ENCODE measurements at regions not wholly inside any gene's neighbourhood (a gene's known extent, or its start where the extent isn't known, plus 50 kb on each side); places are given as distances from the start of the nearest gene placed in this dataset.

DNA sequence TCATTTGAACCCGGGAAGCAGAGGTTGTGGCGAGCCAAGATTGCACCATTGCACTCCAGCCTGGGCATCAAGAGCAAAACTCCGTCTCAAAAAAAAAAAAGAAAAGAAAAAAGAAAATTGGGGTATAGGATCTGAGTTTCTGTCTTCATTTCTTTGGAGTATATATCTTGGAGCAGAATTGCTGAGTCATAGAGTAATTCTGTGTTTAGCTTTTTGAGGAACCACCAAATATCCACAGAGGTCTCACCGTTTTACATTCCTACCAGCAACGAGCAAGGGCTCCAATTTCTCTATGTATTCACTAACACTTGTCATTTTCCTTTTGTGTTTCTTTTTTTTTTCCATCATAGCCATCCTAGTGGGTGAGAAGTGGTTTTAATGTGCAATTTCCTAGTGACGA is 87.6 kb upstream of the TEX51 start:
- no peaks in the 10 kb centered on the region for H3K4me1 Mint-ChIP-seq
- no peak overlapping the region for H3K4me3 Mint-ChIP-seq

DNA sequence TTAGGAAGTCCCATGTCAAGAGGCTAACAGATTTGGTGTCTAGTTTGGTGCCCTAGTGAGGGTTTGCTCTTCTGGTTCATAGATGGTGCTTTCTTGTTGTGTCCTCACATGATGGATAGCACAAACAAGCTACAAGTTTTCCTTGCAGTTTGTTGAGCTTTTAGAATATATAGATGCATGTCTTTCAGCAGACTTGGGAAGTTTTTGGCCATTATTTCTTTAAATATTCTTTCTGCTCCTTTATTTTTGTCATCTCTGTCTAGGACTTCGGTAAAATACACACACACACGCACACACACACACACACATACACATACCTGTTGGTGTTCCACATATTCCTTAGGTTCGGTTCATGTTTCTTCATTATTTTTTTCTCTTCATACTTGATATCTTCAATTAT is 81.5 kb upstream of the TEX51 start:
- Histone ChIP-seq H3K9me3 (ENCODE audit: control insufficient read depth in 1 of 2, low read length in 2 of 2) (no peaks in the 10 kb centered on the region), H3K36me3 (ENCODE audit: insufficient read depth, low read length) (no peaks in the 10 kb centered on the region), H3K27ac (ENCODE audit: low read depth, low read length) (no peak overlapping the region), H3K27me3 (ENCODE audit: insufficient read depth, low read length) (no peaks in the 10 kb centered on the region), H3K4me1 (ENCODE audit: insufficient read depth, low read length) (no peaks in the 10 kb centered on the region), H3K4me3 (ENCODE audit: low read length in 2 of 2) (no peak overlapping the region)
- ChIA-PET POLR2A (ENCODE audit: partially characterized antibody) (no interaction called here), CTCF (ENCODE audit: partially characterized antibody) (no interaction called here)
- Mint-ChIP-seq H3K27ac (no peak overlapping the region), H3K9me3 (peaks cover 0 to 18% (median 5%) of the 10 kb centered on the region in 8 donors), H3K4me3 (no peak overlapping the region), H3K4me1 (no peaks in the 10 kb centered on the region), H3K36me3 (no peaks in the 10 kb centered on the region), H3K27me3 (peaks cover 12 to 14% of the 10 kb centered on the region in 2 donors)
- intact Hi-C loops (cut with micrococcal nuclease): no loop called here
- no peak for DNase-seq

More for the DNA sequence above, 87.6 kb upstream of the TEX51 start:
- no peak overlapping the region for H3K27ac ChIP-seq (ENCODE audit: low read depth, low read length)
- H3K4me3 ChIP-seq (ENCODE audit: low read length in 2 of 2): no peak overlapping the region
- H3K36me3 ChIP-seq (ENCODE audit: insufficient read depth, low read length): no peaks in the 10 kb centered on the region
- POLR2A ChIA-PET (ENCODE audit: partially characterized antibody): no interaction called here
- H3K4me1 ChIP-seq (ENCODE audit: insufficient read depth, low read length): no peaks in the 10 kb centered on the region
- no peak for DNase-seq
- intact Hi-C loops (cut with micrococcal nuclease): no loop called here
- no peaks in the 10 kb centered on the region for H3K36me3 Mint-ChIP-seq
- H3K27ac Mint-ChIP-seq: no peak overlapping the region
- peaks cover 0 to 6% (median 0%) of the 10 kb centered on the region in 8 donors for H3K9me3 Mint-ChIP-seq
- no peaks in the 10 kb centered on the region for H3K27me3 ChIP-seq (ENCODE audit: insufficient read depth, low read length)
- no peaks in the 10 kb centered on the region for H3K9me3 ChIP-seq (ENCODE audit: control insufficient read depth in 1 of 2, low read length in 2 of 2)
- peaks cover 6 to 7% of the 10 kb centered on the region in 2 donors for H3K27me3 Mint-ChIP-seq
- CTCF ChIA-PET (ENCODE audit: partially characterized antibody): no interaction called here

DNA sequence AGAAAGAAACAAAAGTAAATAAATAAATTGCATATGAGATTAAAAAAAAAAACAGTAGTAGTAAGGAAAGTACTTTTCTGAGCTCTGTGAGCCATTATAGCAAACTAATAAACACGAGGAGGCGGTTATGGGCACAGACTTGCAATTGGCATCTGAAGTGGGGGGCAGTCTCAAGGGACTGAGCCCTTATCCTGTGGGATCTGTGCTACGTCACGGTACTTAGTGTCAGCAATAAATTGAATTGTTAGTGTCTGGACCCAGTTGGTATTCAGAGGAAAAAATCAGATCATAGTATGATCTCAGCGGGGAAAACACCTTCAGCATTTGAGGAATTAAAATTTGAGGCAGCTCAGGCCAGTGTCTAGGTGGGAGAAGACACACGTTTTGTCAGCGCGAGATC is 76.6 kb upstream of the TEX51 start:
- Mint-ChIP-seq H3K27ac (no peak overlapping the region), H3K9me3 (peaks cover 0 to 12% (median 3%) of the 10 kb centered on the region in 8 donors), H3K4me3 (no peak overlapping the region), H3K4me1 (no peaks in the 10 kb centered on the region), H3K36me3 (no peaks in the 10 kb centered on the region), H3K27me3 (peaks cover 7 to 13% of the 10 kb centered on the region in 2 donors)
- no peaks in the 10 kb centered on the region for H3K9me3 ChIP-seq (ENCODE audit: control insufficient read depth in 1 of 2, low read length in 2 of 2)
- ChIA-PET CTCF (ENCODE audit: partially characterized antibody) (no interaction called here), POLR2A (ENCODE audit: partially characterized antibody) (no interaction called here)
- no peak overlapping the region for H3K4me3 ChIP-seq (ENCODE audit: low read length in 2 of 2)
- H3K4me1 ChIP-seq (ENCODE audit: insufficient read depth, low read length): no peaks in the 10 kb centered on the region
- no peaks in the 10 kb centered on the region for H3K27me3 ChIP-seq (ENCODE audit: insufficient read depth, low read length)
- H3K27ac ChIP-seq (ENCODE audit: low read depth, low read length): no peak overlapping the region
- no peak for DNase-seq
- intact Hi-C loops (cut with micrococcal nuclease): no loop called here
- H3K36me3 ChIP-seq (ENCODE audit: insufficient read depth, low read length): no peaks in the 10 kb centered on the region

DNA sequence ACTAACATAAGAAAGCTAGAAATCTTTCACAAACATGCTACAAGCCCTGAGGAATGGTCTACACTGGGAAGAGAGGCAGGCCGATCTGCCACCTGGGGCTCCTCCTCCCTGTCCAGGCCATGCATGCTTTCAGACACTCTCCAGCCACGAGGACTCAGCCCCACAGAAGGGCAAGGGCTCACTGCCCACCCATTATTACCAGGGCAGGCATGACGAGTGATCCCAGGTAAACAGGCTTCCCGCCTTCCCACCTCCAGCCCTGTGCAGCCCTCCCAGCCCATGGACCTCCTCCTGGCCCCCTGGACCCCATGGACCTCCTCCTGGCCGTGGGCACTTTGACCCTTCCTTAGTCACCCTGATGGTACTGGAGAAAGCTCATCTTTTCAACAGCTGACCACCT is 75.8 kb upstream of the TEX51 start:
- H3K36me3 ChIP-seq (ENCODE audit: insufficient read depth, low read length): no peaks in the 10 kb centered on the region
- Mint-ChIP-seq H3K27ac (no peak overlapping the region), H3K4me3 (no peak overlapping the region), H3K27me3 (peaks cover 5 to 11% of the 10 kb centered on the region in 2 donors), H3K4me1 (no peaks in the 10 kb centered on the region), H3K9me3 (peaks cover 0 to 6% (median 0%) of the 10 kb centered on the region in 8 donors), H3K36me3 (no peaks in the 10 kb centered on the region)
- H3K27ac ChIP-seq (ENCODE audit: low read depth, low read length): no peak overlapping the region
- H3K4me1 ChIP-seq (ENCODE audit: insufficient read depth, low read length): no peaks in the 10 kb centered on the region
- H3K4me3 ChIP-seq (ENCODE audit: low read length in 2 of 2): no peak overlapping the region
- DNase-seq: no peak
- H3K27me3 ChIP-seq (ENCODE audit: insufficient read depth, low read length): no peaks in the 10 kb centered on the region
- CTCF ChIA-PET (ENCODE audit: partially characterized antibody): no interaction called here
- intact Hi-C loops (cut with micrococcal nuclease): no loop called here
- H3K9me3 ChIP-seq (ENCODE audit: control insufficient read depth in 1 of 2, low read length in 2 of 2): no peaks in the 10 kb centered on the region
- POLR2A ChIA-PET (ENCODE audit: partially characterized antibody): no interaction called here

DNA sequence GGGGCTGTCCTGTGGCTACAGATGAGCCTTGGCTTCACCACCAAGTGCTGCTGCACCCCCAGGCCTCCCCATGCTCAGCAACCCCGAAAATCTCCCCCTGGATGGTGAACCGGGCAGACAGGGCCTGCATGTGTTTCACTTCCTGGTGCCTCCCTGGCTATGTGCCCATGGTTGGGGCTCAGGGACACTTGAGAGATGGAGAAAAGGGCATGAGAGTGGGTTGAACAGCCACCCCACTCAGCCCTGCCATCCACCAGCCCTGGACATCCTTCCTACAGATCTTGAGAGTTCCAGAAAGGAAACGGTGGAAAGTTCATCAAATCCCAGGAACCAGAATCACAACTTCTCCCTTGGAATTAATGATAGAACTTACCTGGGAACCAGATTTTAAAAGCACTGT is 74.7 kb upstream of the TEX51 start:
- CTCF ChIA-PET (ENCODE audit: partially characterized antibody): no interaction called here
- Mint-ChIP-seq H3K9me3 (peaks cover 0 to under 1% (median 0%) of the 10 kb centered on the region in 8 donors), H3K36me3 (no peaks in the 10 kb centered on the region), H3K4me3 (no peak overlapping the region), H3K27me3 (peaks cover 6 to 8% of the 10 kb centered on the region in 2 donors), H3K4me1 (no peaks in the 10 kb centered on the region), H3K27ac (no peak overlapping the region)
- POLR2A ChIA-PET (ENCODE audit: partially characterized antibody): no interaction called here
- Histone ChIP-seq H3K4me1 (ENCODE audit: insufficient read depth, low read length) (no peaks in the 10 kb centered on the region), H3K27ac (ENCODE audit: low read depth, low read length) (no peak overlapping the region), H3K4me3 (ENCODE audit: low read length in 2 of 2) (no peak overlapping the region), H3K9me3 (ENCODE audit: control insufficient read depth in 1 of 2, low read length in 2 of 2) (no peaks in the 10 kb centered on the region), H3K27me3 (ENCODE audit: insufficient read depth, low read length) (no peaks in the 10 kb centered on the region), H3K36me3 (ENCODE audit: insufficient read depth, low read length) (no peaks in the 10 kb centered on the region)
- intact Hi-C loops (cut with micrococcal nuclease): no loop called here
- no peak for DNase-seq

DNA sequence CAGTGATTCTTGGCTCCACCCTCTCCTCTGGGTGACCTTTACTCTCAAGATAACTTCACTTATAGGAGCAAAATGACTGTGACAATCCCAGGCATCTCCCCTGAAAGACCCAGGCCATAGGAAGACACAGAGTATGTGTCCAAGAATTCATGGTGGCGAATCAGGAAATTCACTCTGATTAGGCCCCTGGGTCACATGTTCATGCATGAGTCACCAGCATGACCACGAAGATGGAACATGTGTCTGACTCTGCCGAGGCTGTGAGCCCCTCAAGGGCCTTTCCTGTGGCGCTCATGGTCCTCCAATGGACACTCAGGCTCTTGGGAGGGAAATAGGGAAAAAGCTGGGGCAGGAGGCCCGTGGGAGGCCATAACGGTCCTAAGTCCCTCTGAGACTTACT is 74.0 kb upstream of the TEX51 start:
- Histone ChIP-seq H3K9me3 (ENCODE audit: control insufficient read depth in 1 of 2, low read length in 2 of 2) (no peaks in the 10 kb centered on the region), H3K27ac (ENCODE audit: low read depth, low read length) (no peak overlapping the region), H3K27me3 (ENCODE audit: insufficient read depth, low read length) (no peaks in the 10 kb centered on the region), H3K36me3 (ENCODE audit: insufficient read depth, low read length) (no peaks in the 10 kb centered on the region), H3K4me1 (ENCODE audit: insufficient read depth, low read length) (no peaks in the 10 kb centered on the region), H3K4me3 (ENCODE audit: low read length in 2 of 2) (no peak overlapping the region)
- H3K27me3 Mint-ChIP-seq: peaks cover 6 to 8% of the 10 kb centered on the region in 2 donors
- H3K4me3 Mint-ChIP-seq: no peak overlapping the region
- CTCF ChIA-PET (ENCODE audit: partially characterized antibody): no interaction called here
- no peaks in the 10 kb centered on the region for H3K4me1 Mint-ChIP-seq
- no peak overlapping the region for H3K27ac Mint-ChIP-seq
- POLR2A ChIA-PET (ENCODE audit: partially characterized antibody): no interaction called here
- H3K36me3 Mint-ChIP-seq: no peaks in the 10 kb centered on the region
- peaks cover 0 to 2% (median 0%) of the 10 kb centered on the region in 8 donors for H3K9me3 Mint-ChIP-seq
- DNase-seq: no peak
- intact Hi-C loops (cut with micrococcal nuclease): no loop called here

DNA sequence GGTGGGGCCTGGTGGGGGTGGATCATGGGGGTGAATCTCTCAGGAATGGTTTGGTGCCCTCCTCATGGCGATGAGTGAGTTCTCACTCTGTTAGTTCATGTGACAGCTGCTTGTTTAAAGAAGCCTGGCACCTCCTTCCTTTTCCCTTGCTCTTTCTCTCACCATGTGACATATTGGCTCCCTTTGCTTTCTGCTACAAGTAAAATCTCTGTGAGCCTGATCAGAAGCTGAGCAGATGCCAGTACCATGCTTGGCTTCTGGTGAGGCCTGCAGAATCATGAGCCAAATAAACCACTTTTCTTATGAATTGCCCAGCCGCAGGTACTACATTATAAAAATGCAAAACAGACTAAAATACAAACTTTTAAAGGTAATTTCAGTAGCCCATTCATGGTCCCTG is 73.4 kb upstream of the TEX51 start:
- H3K27ac ChIP-seq (ENCODE audit: low read depth, low read length): no peak overlapping the region
- POLR2A ChIA-PET (ENCODE audit: partially characterized antibody): no interaction called here
- no peaks in the 10 kb centered on the region for H3K4me1 ChIP-seq (ENCODE audit: insufficient read depth, low read length)
- H3K27me3 ChIP-seq (ENCODE audit: insufficient read depth, low read length): no peaks in the 10 kb centered on the region
- no peaks in the 10 kb centered on the region for H3K9me3 ChIP-seq (ENCODE audit: control insufficient read depth in 1 of 2, low read length in 2 of 2)
- CTCF ChIA-PET (ENCODE audit: partially characterized antibody): no interaction called here
- H3K4me3 ChIP-seq (ENCODE audit: low read length in 2 of 2): no peak overlapping the region
- H3K9me3 Mint-ChIP-seq: peaks cover 0 to 2% (median 0%) of the 10 kb centered on the region in 8 donors
- intact Hi-C loops (cut with micrococcal nuclease): no loop called here
- H3K36me3 Mint-ChIP-seq: no peaks in the 10 kb centered on the region
- H3K4me1 Mint-ChIP-seq: no peaks in the 10 kb centered on the region
- no peaks in the 10 kb centered on the region for H3K36me3 ChIP-seq (ENCODE audit: insufficient read depth, low read length)
- no peak for DNase-seq
- peaks cover 4 to 8% of the 10 kb centered on the region in 2 donors for H3K27me3 Mint-ChIP-seq
- H3K27ac Mint-ChIP-seq: no peak overlapping the region
- H3K4me3 Mint-ChIP-seq: no peak overlapping the region

DNA sequence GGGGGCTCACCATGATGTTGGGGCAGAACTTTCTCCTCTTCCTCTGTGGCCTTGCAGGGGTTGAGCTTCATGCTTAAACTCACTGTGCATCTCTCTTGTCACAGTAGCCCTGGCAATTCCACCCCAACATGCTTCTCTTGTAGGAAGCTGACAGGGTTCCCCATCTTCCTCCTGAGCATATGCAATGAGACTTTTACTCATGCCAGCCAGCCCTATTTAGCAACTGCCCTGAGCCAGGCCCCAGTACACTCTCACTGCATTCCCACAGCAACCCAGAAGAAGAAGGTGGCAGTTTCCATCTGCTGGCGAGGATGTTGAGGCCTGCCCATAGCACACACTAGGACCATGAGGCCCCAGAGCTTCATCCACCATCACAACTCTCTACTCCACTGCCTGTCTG is 72.2 kb upstream of the TEX51 start:
- H3K4me3 ChIP-seq (ENCODE audit: low read length in 2 of 2): no peak overlapping the region
- no peaks in the 10 kb centered on the region for H3K9me3 ChIP-seq (ENCODE audit: control insufficient read depth in 1 of 2, low read length in 2 of 2)
- no peak overlapping the region for H3K27ac Mint-ChIP-seq
- H3K4me1 ChIP-seq (ENCODE audit: insufficient read depth, low read length): no peaks in the 10 kb centered on the region
- H3K9me3 Mint-ChIP-seq: peaks cover 0 to 2% (median 0%) of the 10 kb centered on the region in 8 donors
- intact Hi-C loops (cut with micrococcal nuclease): no loop called here
- ChIA-PET POLR2A (ENCODE audit: partially characterized antibody) (no interaction called here), CTCF (ENCODE audit: partially characterized antibody) (no interaction called here)
- no peaks in the 10 kb centered on the region for H3K4me1 Mint-ChIP-seq
- H3K36me3 ChIP-seq (ENCODE audit: insufficient read depth, low read length): no peaks in the 10 kb centered on the region
- peaks cover 4 to 6% of the 10 kb centered on the region in 2 donors for H3K27me3 Mint-ChIP-seq
- no peak overlapping the region for H3K27ac ChIP-seq (ENCODE audit: low read depth, low read length)
- DNase-seq: no peak
- H3K27me3 ChIP-seq (ENCODE audit: insufficient read depth, low read length): no peaks in the 10 kb centered on the region
- H3K4me3 Mint-ChIP-seq: no peak overlapping the region
- H3K36me3 Mint-ChIP-seq: no peaks in the 10 kb centered on the region

Measured in CD4-positive, alpha-beta memory T cell (primary cell).